ENCODE measurements at regions not wholly inside any gene's neighbourhood (a gene's known extent, or its start where the extent isn't known, plus 50 kb on each side); places are given as distances from the start of the nearest gene placed in this dataset.

DNA sequence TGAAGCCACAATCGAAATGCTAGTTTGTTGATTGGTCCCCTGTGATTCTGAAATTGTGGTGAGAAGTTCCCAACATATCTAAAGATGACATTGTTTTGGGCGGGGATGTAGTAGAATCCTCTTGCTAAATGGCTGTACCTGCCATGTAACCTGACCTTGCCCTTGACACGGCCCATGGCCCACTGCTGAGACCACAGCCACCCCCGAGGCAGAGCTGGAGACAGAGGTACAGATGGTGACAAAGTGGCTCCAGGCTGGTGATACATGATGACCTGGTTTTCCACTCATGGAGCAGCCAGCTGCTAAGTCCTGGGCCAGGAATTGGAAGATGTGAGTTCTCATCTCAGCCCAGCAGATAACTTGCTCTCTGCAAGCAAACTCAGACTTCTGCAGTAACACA, 226.5 kb downstream of the FOXD2 start:
- TF ChIP-seq, protein P1, sequence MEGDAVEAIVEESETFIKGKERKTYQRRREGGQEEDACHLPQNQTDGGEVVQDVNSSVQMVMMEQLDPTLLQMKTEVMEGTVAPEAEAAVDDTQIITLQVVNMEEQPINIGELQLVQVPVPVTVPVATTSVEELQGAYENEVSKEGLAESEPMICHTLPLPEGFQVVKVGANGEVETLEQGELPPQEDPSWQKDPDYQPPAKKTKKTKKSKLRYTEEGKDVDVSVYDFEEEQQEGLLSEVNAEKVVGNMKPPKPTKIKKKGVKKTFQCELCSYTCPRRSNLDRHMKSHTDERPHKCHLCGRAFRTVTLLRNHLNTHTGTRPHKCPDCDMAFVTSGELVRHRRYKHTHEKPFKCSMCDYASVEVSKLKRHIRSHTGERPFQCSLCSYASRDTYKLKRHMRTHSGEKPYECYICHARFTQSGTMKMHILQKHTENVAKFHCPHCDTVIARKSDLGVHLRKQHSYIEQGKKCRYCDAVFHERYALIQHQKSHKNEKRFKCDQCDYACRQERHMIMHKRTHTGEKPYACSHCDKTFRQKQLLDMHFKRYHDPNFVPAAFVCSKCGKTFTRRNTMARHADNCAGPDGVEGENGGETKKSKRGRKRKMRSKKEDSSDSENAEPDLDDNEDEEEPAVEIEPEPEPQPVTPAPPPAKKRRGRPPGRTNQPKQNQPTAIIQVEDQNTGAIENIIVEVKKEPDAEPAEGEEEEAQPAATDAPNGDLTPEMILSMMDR (IDR thresholded peaks at IDR 0.05 in 8 of 11, conservative IDR thresholded peaks at IDR 0.05 in 3 of 11) = no peak
- TF ChIP-seq POLR2AphosphoS5 (IDR thresholded peaks at IDR 0.05) (no peak), POLR2A (IDR thresholded peaks at IDR 0.05) (no peak)
